HG02885 (cell line): ENCODE measurements at regions not wholly inside any gene's neighbourhood (a gene's known extent, or its start where the extent isn't known, plus 50 kb on each side); places are given as distances from the start of the nearest gene placed in this dataset.
"Not testable (repeated sequence)": the region's sequence is repeated elsewhere in the genome, so short reads cannot be mapped to it uniquely, and the experiment has no call there.

ENCODE experiments used
- ATAC-seq: cut with Tn5 transposase; IDR thresholded peaks from one replicate; pipeline ENCODE4 v1.9.1; 2021; ENCODE audit warnings: mild to moderate bottlenecking; ENCODE audit not compliant: unreplicated experiment, poor library complexity

DNA sequence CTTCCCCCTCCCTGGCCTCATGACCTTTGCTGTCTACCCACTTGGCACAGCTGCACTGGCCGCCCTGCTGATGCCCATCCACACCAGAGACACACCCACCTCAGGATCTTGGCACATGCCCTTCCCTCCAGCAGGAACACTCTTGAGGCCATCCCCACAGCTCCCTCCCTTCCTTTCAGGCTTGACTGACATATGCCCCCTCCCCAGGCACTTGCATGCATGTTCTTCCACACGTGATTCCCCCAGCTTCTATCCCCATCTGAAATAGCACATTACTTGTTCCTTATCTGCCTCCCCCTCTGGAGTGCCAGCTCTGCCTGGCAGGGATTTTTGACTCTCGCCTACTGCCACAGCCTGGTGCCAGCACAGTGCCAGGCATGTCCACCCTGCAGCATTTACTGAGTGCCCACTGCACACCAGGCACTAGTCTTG, 98.5 kb upstream of the SLC25A33 start:
- ATAC-seq, result no peak

DNA sequence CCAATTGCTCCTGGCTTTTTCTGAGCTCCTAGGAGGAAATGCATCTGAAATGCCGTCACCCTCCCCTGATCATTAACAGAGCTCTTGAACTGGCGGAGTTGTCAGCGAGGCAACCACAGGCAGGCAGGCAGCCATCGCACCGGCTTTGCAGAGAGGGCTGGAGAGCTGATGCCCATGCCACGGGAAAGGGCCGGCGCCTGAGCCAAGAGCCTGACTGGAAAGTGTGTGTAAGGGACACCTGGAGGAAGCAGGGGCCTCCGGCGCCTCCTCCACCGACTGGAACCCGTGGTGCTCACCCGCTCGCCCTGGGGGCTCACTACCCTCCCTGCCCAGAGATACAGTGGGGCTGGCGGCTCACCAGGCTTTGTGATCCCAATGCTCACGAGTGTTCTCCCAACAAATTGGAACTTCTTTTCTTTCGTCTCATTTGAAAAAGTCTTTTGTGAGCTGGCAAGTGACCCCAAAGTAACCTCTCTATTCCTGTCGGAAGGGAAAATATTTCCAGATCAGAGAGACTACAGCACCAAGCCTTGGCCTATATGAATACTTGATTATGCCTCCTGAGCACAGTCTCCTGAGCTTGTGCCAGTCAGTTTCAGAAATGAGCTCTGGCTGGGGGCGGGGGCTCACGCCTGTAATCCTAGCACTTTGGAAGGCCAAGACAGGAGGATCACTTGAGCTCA, 97.7 kb upstream of the SLC25A33 start:
- no peak for ATAC-seq

DNA sequence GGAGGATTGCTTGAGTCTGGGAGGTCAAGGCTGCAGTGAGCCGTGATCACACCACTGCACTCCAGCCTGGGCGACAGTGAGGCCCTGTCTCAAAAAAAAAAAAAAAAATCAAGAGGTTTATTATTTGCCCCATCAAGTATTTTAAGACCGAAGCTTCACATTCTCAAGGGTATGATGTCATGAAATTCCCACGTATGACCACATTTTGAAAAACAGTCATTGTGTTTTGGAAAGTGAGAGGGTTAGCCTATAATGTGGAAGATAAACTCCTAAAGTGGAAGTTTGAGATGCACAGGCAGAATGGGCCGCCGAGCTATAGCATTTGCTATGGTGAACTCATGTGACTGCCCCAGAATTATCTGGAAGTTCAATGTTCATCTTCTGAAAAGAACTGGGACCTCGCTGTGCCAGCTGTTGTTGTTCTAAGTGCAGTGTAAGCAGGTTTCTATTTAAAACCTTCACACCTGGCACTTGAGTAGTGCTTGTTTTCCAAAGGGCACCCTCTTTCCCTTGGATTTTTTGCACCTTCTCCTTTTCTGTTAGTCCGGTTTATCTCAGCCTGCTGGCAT, 96.9 kb upstream of the SLC25A33 start:
- ATAC-seq, result no peak

DNA sequence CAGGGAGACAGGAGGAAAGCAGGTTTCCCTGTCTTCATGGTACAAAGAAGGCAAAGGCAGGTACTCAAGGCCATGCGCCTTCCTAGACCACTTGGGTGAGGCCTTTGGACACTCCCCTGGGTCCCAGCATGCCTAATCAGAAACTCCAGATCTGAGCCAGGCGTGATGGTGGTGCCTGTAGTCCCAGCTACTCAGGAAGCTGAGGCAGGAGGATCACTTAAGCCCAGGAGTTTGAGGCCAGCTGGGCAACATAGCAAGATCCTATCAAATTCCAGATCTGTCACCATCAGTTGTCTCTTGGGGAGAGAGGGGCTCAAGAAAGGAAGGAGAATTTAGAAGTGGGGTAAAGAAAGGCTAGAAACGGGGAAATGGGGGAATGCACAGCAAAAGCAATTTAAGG, 96.3 kb upstream of the SLC25A33 start:
- no peak for ATAC-seq

DNA sequence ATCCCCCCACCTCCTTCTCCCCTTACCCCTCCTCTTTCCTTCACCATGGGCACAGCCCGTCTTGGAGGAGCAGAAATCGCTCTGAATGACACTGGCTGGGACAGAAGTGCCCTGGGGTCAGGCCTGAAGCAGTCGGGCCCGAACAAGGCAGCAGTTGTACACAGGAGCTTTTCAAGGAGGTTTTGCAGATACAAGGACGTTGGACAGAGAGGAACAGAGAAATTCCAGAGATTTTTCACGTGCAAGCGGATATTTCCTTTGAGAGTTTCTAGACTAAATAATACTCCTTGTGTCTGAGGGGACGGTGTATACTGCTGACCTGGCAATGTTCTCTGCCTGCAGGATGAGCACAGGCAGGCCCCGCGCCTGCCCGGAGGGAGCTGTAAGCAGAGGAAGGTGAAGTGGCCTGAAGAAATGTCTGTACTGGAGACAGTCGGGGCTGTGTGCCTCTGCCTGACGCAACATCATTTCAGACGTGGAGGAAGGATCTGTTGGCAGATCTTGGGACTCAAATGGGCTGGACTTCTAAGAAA, 95.3 kb upstream of the SLC25A33 start:
- no peak for ATAC-seq

DNA sequence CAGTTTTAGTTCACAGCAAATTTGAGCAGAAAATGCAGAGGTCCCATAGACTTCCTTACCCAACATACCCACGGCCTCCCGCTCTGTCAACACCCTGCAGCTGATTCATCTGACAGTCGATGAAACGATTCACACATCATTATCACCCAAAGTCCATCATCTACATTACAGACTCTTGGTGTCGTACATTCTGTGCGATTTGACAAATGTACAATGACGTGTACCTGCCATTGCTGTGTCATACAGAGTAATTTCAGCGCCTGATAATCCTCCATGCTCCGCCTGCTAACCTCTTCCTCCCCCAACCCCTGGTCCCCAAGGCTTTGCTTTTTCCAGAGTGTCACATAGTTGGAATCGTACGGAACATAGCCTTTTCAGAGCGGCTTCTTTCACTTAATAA, 94.7 kb upstream of the SLC25A33 start:
- no peak for ATAC-seq

DNA sequence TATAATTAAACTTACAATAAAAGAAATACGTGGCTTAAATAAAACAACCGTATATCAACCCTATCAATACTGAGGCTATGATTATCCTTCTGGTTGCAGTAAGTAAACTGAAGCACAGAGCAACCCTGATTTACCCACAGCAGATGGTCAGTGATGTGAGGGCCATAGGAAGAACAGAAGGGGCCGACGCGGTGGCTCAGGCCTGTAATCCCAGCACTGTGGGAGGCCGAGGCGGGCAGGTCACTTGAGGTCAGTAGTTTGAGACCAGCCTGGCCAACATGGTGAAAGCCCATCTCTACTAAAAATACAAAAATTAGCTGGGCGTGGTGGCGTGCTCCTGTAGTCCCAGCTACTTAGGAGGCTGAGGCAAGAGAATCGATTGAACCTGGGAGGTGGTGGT, 94.2 kb upstream of the SLC25A33 start:
- ATAC-seq, result not testable (repeated sequence)

DNA sequence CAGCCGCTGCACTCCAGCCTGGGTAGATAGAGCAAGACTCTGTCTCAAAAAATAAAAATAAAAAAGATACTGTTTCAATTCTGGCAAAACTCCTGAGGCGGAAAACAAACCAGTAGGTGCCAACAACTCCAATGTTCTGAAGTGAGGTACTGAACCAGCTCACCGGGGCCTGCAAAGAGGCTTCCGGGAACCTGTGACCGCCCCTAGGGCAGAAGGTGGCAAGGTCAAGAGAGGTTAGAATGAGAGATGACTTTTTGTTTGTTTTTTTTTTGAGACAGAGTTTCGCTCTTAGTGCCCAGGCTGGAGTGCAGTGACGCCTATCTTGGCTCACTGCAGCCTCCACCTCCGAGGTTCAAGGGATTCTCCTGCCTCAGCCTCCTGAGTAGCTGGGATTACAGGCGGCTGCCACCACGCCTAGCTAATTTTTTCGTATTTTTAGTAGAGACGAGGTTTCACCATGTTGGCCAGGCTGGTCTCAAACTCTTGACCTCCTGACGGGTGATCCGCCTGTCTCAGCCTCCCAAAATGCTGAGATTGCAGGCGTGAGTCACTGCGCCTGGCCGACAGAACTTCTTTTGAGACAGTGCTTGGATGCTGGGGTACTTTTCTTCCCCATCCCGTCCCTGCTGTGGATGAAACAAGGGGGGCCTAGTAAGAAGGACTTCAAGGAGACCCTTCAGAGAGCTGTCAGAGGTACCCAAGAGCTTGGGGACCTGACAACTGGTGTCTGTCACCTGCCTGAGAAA, 91.9 kb upstream of the SLC25A33 start:
- no peak for ATAC-seq

DNA sequence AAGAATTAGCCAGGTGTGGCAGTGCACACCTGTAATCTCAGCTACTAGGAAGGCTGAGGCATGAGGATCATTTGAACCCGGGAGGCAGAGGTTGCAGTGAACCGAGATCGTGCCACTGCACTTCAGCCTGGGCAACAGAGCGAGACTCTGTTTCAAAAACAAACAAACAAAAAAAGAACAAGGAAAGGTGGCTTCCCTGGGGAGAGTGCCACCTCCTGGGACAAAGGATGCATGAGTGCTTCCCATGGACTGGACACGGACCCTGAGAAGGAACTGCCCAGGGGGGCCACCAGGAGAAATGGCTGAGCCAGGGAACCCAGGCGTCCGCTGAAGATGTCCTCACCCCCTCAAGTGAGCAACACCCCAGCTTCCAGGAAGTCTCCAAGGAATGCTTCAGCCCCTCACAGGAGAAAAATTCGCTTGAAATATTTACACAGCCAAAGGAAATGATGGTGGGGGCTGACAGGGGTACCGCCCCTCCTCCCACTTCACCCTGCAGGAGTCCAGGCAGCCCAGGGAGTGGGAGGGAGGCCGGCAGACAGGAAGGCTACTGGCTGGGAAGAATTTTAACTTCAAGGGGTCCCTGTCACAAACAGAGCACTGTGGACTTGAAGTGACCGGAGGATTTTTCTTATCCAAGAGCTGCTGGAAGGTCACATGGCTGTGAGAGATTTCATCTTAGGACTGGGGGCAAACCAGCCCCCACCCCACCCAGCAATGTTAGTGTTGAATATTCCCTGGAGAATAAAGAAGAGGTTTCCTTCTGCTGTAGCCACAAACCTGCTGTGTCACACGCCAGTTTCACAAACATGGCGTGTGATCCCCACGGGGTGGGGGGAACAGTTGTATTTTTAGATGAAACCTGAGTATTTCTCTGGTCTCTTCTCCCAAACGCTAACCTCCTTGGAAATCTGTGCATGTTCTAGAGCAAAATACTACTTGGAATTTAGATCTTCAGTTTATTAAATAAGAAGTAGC, 90.8 kb upstream of the SLC25A33 start:
- no peak for ATAC-seq

DNA sequence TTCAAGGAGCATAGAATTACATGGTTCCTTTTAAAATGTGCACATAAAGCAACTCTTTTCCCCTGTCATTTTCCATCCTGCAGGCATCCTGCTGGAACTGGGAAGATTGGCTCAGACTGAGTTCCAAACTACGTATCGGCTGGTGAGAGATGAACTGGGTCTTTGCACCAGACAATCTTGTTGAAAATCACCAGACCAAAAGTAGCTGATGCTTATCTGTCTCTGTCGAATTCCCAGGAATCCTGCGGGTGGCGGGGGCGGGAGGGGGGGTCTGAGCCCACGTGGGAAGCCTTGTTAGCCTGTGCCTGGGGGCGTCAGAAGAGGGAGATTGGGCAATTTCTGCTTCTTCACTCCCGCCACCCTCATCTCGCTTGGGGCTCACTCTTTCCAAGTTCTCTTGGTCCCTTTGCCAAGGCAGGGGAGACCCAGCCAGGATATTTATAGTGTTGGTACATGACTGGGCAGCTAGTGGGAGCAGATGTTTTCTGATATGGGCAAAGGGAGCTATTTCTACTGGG, 90.1 kb upstream of the SLC25A33 start:
- no peak for ATAC-seq

DNA sequence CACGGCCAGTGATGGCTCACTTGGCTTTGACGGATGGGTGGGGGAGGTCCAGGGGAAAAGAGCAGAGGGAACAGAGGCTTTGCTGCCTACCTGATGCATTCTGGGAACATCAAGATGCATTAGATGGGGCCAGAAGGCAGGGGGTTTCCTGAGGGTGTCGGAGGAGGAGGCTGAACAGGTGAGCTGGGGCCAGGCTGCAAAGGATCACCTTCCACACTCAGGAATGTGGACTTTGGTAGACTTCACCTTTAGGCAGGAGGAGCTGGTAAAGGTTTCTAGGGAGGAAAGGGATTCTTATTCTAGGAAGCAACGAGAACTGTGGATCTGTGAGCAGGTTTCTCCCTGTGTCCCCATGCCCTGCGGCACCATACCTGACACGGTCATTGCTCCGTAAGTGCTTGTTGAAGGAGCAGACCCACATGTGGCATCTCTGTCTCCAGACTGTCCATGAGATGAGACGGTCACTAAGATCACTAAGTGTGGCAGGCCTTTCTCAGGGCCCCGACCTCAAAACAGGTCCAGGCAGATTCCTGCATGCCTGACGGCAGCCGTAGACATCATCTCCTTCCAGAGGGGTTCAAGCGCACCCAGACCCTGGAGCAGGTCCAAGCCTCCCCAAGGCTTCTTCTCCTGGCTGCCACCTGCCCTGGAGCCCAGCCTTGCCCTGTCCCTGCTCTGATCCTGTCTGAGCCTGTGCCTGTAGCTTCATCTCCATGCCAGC, 89.1 kb upstream of the SLC25A33 start:
- ATAC-seq, result no peak

DNA sequence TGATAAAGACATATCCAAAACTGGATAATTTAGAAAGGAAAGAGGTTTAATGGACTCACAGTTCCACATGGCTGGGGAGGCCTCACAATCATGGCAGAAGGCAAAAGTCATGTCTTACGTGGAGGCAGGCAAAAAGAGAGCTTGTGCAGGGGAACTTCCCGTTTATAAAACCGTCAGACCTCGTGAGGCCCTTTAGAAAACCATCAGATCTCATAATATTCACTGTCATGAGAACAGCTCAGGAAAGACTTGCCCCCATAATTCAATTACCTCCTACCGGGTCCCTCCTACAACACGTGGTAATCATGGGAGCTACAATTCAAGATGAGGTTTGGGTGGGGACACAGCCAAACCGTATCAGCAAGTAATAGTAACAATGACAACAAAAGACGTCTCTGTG, 88.2 kb upstream of the SLC25A33 start:
- no peak for ATAC-seq

DNA sequence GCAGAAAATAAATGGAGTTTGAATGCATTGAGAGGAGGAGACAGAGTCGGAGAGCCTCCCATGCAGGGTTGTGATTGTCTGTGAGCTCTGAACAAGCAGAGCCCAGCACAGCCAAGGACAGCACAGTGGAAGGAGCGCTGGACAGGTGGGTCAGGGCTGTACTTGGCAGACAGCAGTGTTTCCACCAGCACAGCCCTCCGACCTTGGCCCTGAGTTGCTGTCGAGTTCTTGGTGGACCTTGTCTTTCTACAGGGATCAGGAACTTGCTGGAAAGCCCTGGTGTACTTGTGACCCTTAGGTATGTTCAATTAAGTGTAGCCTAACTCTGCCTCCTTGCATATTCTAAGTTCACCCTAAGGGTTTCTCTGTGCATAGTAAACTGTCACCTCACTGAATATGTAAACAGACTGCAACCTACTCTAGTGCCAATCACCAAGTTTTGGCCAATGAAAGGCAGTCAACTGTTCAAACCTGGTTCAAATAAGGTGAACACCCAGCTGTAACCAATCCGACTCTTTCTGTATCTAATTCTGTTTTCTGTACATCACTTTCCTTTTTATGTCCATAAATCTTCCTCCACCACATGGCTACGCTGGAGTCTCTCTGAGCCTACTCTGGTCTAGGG, 86.6 kb upstream of the SLC25A33 start:
- ATAC-seq, result no peak

DNA sequence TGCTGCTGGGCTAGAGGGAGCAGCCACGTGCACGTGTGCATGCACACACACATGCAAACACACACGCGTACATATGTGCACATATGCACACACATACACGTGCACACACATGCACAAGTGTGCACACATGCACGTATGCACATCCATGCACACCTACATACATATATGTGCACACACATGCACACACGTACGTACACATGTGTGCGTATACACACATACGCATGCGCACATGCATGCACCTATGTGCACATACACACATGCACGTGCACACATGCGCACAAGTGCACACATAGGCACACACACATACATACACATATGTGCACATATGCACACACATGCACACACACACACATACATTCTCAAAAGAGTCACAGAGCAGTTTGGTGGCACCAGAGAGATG, 85.9 kb upstream of the SLC25A33 start:
- ATAC-seq, result no peak

DNA sequence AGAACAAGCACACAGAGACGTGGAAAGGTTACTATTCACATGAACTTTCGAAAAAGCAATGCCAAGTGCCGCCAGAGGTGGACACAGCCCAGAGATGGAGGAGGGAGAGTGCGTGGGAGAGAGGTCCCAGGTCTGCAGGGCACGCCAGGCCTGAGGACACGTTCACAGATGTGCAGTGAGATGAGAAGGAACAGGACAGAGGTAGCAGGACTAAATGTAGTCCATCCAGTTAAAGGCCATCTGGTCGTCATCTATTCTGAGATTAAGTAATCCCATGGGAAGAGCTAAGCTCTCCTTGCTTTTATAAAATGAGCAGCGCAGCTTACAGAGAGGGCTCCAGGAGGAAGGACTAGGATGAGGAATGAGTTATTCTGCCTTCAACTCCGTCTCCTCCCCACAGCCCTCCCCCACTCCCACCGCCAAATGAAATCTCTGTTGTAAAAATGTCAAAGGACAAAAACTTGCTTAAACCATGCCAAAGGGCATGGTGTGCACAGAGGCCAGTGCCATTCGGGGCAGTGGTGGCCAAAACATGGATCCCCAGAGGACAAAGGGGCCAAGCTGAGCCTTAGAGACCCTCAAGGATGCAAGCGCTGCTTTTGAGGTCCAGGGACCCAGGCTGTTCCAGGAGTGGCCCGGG, 85.4 kb upstream of the SLC25A33 start:
- no peak for ATAC-seq

DNA sequence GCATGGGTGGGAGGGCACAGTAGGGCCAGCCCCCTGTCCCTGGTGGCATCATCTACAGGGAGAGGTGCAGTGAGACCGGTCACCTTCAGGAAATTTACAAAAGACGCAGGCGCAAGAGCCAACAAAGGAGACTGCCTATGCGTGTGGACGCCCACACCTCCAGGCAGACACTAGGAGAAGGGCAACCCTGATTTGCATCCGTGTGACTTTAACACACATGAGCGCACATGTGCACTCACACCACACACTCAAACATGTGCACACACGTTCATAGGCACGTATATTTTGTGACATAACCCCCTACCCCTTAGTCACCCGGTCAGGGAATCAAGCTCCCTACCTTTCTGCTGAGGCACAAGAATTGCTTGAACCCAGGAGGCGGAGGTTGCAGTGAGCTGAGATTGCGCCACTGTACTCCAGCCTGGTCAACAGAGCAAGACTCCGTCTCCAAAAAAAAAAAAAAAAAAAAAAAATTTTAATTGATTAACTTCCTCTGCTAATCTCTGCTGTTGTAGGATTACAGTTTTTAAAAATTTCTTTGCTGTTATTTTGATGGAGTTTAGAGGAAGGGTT, 84.7 kb upstream of the SLC25A33 start:
- ATAC-seq, result no peak

DNA sequence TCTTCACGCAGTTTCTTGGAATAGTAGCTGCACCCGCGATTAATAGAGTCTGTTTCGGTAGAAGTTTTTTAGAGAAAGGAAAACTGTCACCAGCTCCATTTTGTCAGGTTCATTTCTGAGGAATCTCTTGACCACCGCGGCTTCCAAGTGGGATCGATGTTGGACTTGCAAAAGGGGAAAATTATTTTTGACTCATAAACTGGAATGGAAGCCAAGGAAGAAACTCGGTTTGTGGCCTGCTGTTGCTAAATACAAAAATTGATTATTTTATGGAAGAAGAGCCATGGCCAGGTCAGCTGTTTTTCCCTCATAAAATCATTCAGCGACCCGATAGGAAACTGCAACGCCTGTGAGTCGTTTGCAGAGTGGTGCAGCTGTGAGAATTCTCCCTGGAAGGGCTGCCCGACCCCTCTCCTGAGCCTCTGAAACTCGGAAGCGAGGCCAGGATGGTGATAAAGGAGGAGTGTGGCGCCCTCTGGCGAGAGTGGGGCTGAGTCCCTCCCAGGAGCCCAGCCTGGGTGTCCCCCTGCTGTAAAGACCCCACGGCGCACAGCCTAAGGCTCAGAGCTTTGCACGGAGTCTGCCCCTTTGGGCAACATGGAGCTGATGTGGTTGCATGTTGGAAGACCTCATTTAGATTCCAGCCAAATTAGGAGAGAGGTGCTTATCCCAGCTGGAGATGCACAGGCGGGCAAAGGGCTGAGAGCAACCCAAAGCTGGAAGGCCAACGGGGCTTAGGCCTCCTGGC, 83.6 kb upstream of the SLC25A33 start:
- no peak for ATAC-seq

DNA sequence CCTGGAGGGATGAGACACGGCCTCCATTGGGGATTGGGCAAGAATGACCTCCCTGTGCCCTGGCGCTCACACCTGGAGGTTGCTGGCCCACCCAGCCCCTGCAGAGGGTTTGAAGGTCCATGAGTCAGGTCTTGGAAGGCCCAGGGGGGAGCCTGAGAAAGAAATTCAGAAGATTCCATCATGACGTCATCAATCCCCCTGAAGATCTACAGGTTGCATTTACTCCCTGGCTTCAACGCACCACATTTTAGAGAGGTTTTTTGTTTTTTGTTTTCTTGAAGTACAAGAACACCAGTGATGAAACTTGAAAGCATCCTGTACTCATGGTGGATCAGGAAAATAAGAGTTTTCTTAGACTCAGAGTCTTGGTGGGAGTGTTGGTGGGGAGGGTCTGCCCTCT, 82.4 kb upstream of the SLC25A33 start:
- ATAC-seq, result no peak
